Keratinocyte (primary cell): ENCODE measurements at regions not wholly inside any gene's neighbourhood (a gene's known extent, or its start where the extent isn't known, plus 50 kb on each side); places are given as distances from the start of the nearest gene placed in this dataset.
"Not testable (repeated sequence)": the region's sequence is repeated elsewhere in the genome, so short reads cannot be mapped to it uniquely, and the experiment has no call there.

ENCODE experiments used
- DNase-seq: peaks from one replicate; pipeline ENCODE4 v3.0.0-alpha.2; 2011; ENCODE audit warnings: low read depth, missing footprints, low spot score
- FAIRE-seq: peaks from 2 replicates; lab custom pipeline; 2011; peaks lifted over from hg19 to GRCh38; lab: Jason Lieb, UNC
- H2AFZ ChIP-seq: 2 replicates; pipeline ENCODE4 v1.6.0; 2012; ENCODE audit warnings: low read length, control low read depth, inconsistent platforms; ENCODE audit not compliant: control insufficient read depth
- H3K27ac ChIP-seq: 2 replicates; pipeline ENCODE4 v1.5.1; 2011; ENCODE audit warnings: low read length; ENCODE audit not compliant: control insufficient read depth, insufficient read depth
- H3K27me3 ChIP-seq: 3 replicates; pipeline ENCODE4 v1.6.0; 2011; ENCODE audit warnings: low read length; ENCODE audit not compliant: control insufficient read depth, insufficient read depth; ENCODE audit errors: extremely low read depth
- H3K36me3 ChIP-seq, 2 experiments: 2 replicates in 1 of 2; 3 replicates in 1 of 2; pipeline ENCODE4 v1.5.1; 2011; ENCODE audit warnings: low read length in 2 of 2, mild to moderate bottlenecking in 1 of 2; ENCODE audit not compliant: control insufficient read depth in 2 of 2, insufficient read depth in 2 of 2; ENCODE audit errors: extremely low read depth in 1 of 2
- H3K4me1 ChIP-seq: 3 replicates; pipeline ENCODE4 v1.5.1; 2011; ENCODE audit warnings: low read length; ENCODE audit not compliant: control insufficient read depth, insufficient read depth; ENCODE audit errors: extremely low read depth
- H3K4me2 ChIP-seq: 3 replicates; pipeline ENCODE4 v1.6.0; 2011; ENCODE audit warnings: low read depth, low read length; ENCODE audit not compliant: control insufficient read depth, insufficient read depth; ENCODE audit errors: extremely low read depth
- H3K4me3 ChIP-seq, 3 experiments: fragments of 200-600 bp in 1 of 3; sonication (generic) in 1 of 3; 2 replicates in 2 of 3; 3 replicates in 1 of 3; pipeline ENCODE4 v1.5.1; 2011 to 2016; ENCODE audit warnings: low read length in 3 of 3, mild to moderate bottlenecking in 3 of 3, control low read depth in 2 of 3, inconsistent platforms in 1 of 3, low read depth in 1 of 3, mixed read lengths in 1 of 3, mixed run types in 1 of 3, moderate library complexity in 1 of 3; ENCODE audit not compliant: control insufficient read depth in 2 of 3, insufficient read depth in 2 of 3; ENCODE audit errors: extremely low read depth in 1 of 3
- H3K79me2 ChIP-seq: 2 replicates; pipeline ENCODE4 v1.6.0; 2012; ENCODE audit warnings: low read length; ENCODE audit not compliant: control insufficient read depth, insufficient read depth
- H3K9ac ChIP-seq: 3 replicates; pipeline ENCODE4 v1.6.0; 2011; ENCODE audit warnings: low read length; ENCODE audit not compliant: control insufficient read depth, insufficient read depth; ENCODE audit errors: extremely low read depth
- H3K9me1 ChIP-seq: 3 replicates; pipeline ENCODE4 v1.6.0; 2011; ENCODE audit warnings: low read length; ENCODE audit not compliant: control insufficient read depth, insufficient read depth; ENCODE audit errors: extremely low read depth
- H3K9me3 ChIP-seq: 2 replicates; pipeline ENCODE4 v1.5.1; 2012; ENCODE audit warnings: low read depth, low read length; ENCODE audit not compliant: control insufficient read depth
- H4K20me1 ChIP-seq: 3 replicates; pipeline ENCODE4 v1.6.0; 2011; ENCODE audit warnings: low read length; ENCODE audit not compliant: control insufficient read depth, insufficient read depth; ENCODE audit errors: extremely low read depth
- EZH2 ChIP-seq: IDR thresholded peaks from one replicate; pipeline ENCODE4 v1.6.1; 2012; ENCODE audit warnings: inconsistent platforms, mild to moderate bottlenecking, low read length, moderate library complexity
- dilution Hi-C: fragments of 300-500 bp; cut with MboI; formaldehyde crosslinking; loops from one replicate; pipeline ENCODE4 v1.7.0; 2020; ENCODE audit warnings: low sequenced_read_pairs; ENCODE audit not compliant: extremely low pct_ligation_motif_present
- TF ChIP-seq, protein P1 (sequence below), 3 experiments: IDR thresholded peaks in 1 of 3; conservative IDR thresholded peaks in 1 of 3; optimal IDR thresholded peaks in 1 of 3; 2 replicates in 2 of 3; 3 replicates in 1 of 3; pipeline versions ENCODE3 to v1.5.1; 2011; ENCODE audit warnings: low read length in 3 of 3, mild to moderate bottlenecking in 3 of 3, moderate library complexity in 2 of 3, control low read depth in 1 of 3, inconsistent platforms in 1 of 3; ENCODE audit not compliant: insufficient read depth in 2 of 3; ENCODE audit errors: extremely low read depth in 1 of 3

GRCh38 chr7:68785036-68785435, 813.2 kb upstream of the AUTS2 start:
- H3K9me1 ChIP-seq: no peaks in the 10 kb centered on the region
- no peaks in the 10 kb centered on the region for H4K20me1 ChIP-seq
- no peak for FAIRE-seq
- no peak overlapping the region for H3K9ac ChIP-seq
- no peak for TF ChIP-seq EZH2
- TF ChIP-seq, protein P1, sequence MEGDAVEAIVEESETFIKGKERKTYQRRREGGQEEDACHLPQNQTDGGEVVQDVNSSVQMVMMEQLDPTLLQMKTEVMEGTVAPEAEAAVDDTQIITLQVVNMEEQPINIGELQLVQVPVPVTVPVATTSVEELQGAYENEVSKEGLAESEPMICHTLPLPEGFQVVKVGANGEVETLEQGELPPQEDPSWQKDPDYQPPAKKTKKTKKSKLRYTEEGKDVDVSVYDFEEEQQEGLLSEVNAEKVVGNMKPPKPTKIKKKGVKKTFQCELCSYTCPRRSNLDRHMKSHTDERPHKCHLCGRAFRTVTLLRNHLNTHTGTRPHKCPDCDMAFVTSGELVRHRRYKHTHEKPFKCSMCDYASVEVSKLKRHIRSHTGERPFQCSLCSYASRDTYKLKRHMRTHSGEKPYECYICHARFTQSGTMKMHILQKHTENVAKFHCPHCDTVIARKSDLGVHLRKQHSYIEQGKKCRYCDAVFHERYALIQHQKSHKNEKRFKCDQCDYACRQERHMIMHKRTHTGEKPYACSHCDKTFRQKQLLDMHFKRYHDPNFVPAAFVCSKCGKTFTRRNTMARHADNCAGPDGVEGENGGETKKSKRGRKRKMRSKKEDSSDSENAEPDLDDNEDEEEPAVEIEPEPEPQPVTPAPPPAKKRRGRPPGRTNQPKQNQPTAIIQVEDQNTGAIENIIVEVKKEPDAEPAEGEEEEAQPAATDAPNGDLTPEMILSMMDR (optimal IDR thresholded peaks at IDR 0.05 in 1 of 3, IDR thresholded peaks at IDR 0.05 in 1 of 3, conservative IDR thresholded peaks at IDR 0.05 in 1 of 3; ENCODE audit: extremely low read depth in 1 of 3, insufficient read depth in 2 of 3, low read length in 3 of 3): no peak
- no peaks in the 10 kb centered on the region for H3K27me3 ChIP-seq
- no peaks in the 10 kb centered on the region for H3K9me3 ChIP-seq
- dilution Hi-C loops: no loop called here
- no peak overlapping the region for H3K27ac ChIP-seq
- H2AFZ ChIP-seq: no peak overlapping the region
- no peaks in the 10 kb centered on the region for H3K79me2 ChIP-seq
- H3K4me1 ChIP-seq: no peaks in the 10 kb centered on the region
- DNase-seq: no peak
- H3K36me3 ChIP-seq: no peaks in the 10 kb centered on the region
- no peak overlapping the region for H3K4me3 ChIP-seq
- H3K4me2 ChIP-seq: no peak overlapping the region

DNA sequence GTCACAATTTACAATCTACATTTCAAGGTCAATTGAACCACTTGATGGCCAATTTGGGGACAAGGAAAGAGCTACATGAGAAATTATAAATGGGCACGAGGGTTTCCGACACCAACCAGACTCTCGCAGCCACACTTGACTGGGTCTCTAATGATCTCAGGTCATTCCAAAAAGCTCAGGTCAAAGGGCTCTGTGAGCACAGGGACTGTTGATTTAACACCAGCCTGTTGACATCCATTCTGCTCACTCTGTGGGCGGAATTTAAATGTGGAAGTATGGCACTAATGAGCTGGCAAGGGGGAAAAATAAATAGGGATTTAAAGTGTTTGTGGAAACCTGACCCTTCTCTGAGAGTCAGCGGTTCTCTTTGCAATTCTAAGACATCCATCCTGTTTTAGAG, 810.7 kb upstream of the AUTS2 start:
- no peak overlapping the region for H3K4me2 ChIP-seq
- no peaks in the 10 kb centered on the region for H3K27me3 ChIP-seq
- H3K36me3 ChIP-seq: no peaks in the 10 kb centered on the region
- TF ChIP-seq, protein P1 (optimal IDR thresholded peaks at IDR 0.05 in 1 of 3, IDR thresholded peaks at IDR 0.05 in 1 of 3, conservative IDR thresholded peaks at IDR 0.05 in 1 of 3; ENCODE audit: extremely low read depth in 1 of 3, insufficient read depth in 2 of 3, low read length in 3 of 3): no peak
- TF ChIP-seq EZH2: no peak
- no peak overlapping the region for H3K9ac ChIP-seq
- H2AFZ ChIP-seq: no peak overlapping the region
- dilution Hi-C loops: no loop called here
- H3K9me3 ChIP-seq: no peaks in the 10 kb centered on the region
- no peaks in the 10 kb centered on the region for H3K4me1 ChIP-seq
- no peak overlapping the region for H3K4me3 ChIP-seq
- no peak for FAIRE-seq
- DNase-seq: no peak
- no peaks in the 10 kb centered on the region for H4K20me1 ChIP-seq
- no peak overlapping the region for H3K27ac ChIP-seq
- no peaks in the 10 kb centered on the region for H3K9me1 ChIP-seq
- no peaks in the 10 kb centered on the region for H3K79me2 ChIP-seq

DNA sequence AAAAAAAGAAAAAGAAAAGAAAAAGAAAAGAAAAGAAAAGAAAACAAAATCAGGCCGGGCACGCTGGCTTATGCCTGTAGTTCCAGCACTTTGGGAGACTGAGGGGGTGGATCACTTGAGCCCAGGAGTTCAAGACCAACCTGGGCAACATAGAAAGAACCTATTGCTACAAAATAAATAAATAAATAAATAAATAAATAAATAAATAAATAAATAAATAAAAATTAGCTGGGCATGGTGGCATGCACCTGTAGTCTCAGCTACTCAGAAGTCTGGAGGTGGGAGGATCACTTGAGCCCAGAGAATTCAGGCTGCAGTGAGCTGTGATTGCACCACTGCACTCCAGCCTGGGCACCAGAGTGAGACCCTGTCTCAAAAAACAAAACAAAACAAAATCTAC, 809.7 kb upstream of the AUTS2 start:
- H3K9me3 ChIP-seq, DNase-seq, H4K20me1 ChIP-seq, H3K9ac ChIP-seq, H3K79me2 ChIP-seq, FAIRE-seq, H3K4me3 ChIP-seq, H3K4me2 ChIP-seq, H3K9me1 ChIP-seq, H3K27ac ChIP-seq, H3K4me1 ChIP-seq, H2AFZ ChIP-seq, dilution Hi-C loops, H3K27me3 ChIP-seq, H3K36me3 ChIP-seq: not testable (repeated sequence)
